SJCRH30 (cell line): ENCODE measurements at regions not wholly inside any gene's neighbourhood (a gene's known extent, or its start where the extent isn't known, plus 50 kb on each side); places are given as distances from the start of the nearest gene placed in this dataset.

Experiments
- DNase-seq, 2 experiments: peaks; one replicate each; pipeline ENCODE4 v3.0.0-alpha.2; 2015 to 2020
- H3K27ac ChIP-seq: fragments of 250-450 bp; sonication (Bioruptor Pico); 2 replicates; pipeline ENCODE4 v1.5.1; 2020; ENCODE audit warnings: mild to moderate bottlenecking, moderate library complexity
- H3K27me3 ChIP-seq: fragments of 250-450 bp; sonication (Bioruptor Pico); 2 replicates; pipeline ENCODE4 v1.5.1; 2020; ENCODE audit warnings: mild to moderate bottlenecking, moderate library complexity
- H3K36me3 ChIP-seq: fragments of 250-450 bp; sonication (Bioruptor Pico); 2 replicates; pipeline ENCODE4 v1.5.1; 2020; ENCODE audit warnings: mild to moderate bottlenecking, moderate library complexity
- H3K4me1 ChIP-seq: fragments of 250-450 bp; sonication (Bioruptor Pico); 2 replicates; pipeline ENCODE4 v1.5.1; 2020; ENCODE audit warnings: mild to moderate bottlenecking, moderate library complexity
- H3K4me3 ChIP-seq: fragments of 250-450 bp; sonication (Bioruptor Pico); 2 replicates; pipeline ENCODE4 v1.5.1; 2020; ENCODE audit warnings: mild to moderate bottlenecking, moderate library complexity
- H3K9me3 ChIP-seq: fragments of 250-450 bp; sonication (Bioruptor Pico); replicated peaks from 2 replicates; pipeline ENCODE4 v1.5.1; 2020; ENCODE audit warnings: mild to moderate bottlenecking, moderate library complexity

GRCh38 chr2:240335061-240335460, 100.4 kb upstream of the GPC1 start:
- Histone ChIP-seq H3K27me3 (no peaks in the 10 kb centered on the region), H3K27ac (no peak overlapping the region), H3K36me3 (no peaks in the 10 kb centered on the region), H3K4me1 (no peaks in the 10 kb centered on the region), H3K9me3 (no peaks in the 10 kb centered on the region), H3K4me3 (no peak overlapping the region)
- no peak for DNase-seq

GRCh38 chr2:240336820-240337427, 98.5 kb upstream of the GPC1 start:
- no peaks in the 10 kb centered on the region for H3K9me3 ChIP-seq
- no peaks in the 10 kb centered on the region for H3K27me3 ChIP-seq
- H3K27ac ChIP-seq, result no peak overlapping the region
- DNase-seq, result no peak
- H3K4me1 ChIP-seq, result peaks cover 7% of the 10 kb centered on the region
- H3K4me3 ChIP-seq, result no peak overlapping the region
- no peaks in the 10 kb centered on the region for H3K36me3 ChIP-seq

- H3K27me3 ChIP-seq, result no peaks in the 10 kb centered on the region
- peaks cover 7% of the 10 kb centered on the region for H3K4me1 ChIP-seq
- no peak overlapping the region for H3K4me3 ChIP-seq
- H3K27ac ChIP-seq, result no peak overlapping the region
- H3K36me3 ChIP-seq, result no peaks in the 10 kb centered on the region
- DNase-seq, result no peak
- no peaks in the 10 kb centered on the region for H3K9me3 ChIP-seq
Measured at GRCh38 chr2:240338274-240338673, 97.2 kb upstream of the GPC1 start.

- peak in 1 of 2 experiments; percentile 27 for DNase-seq
- Histone ChIP-seq H3K4me3 (no peak overlapping the region), H3K27me3 (no peaks in the 10 kb centered on the region), H3K4me1 (peaks cover 7% of the 10 kb centered on the region), H3K27ac (no peak overlapping the region), H3K36me3 (no peaks in the 10 kb centered on the region), H3K9me3 (no peaks in the 10 kb centered on the region)
Measured at GRCh38 chr2:240339411-240340360, 95.8 kb upstream of the GPC1 start.

- H3K4me3 ChIP-seq, result no peak overlapping the region
- no peaks in the 10 kb centered on the region for H3K27me3 ChIP-seq
- peaks cover 5% of the 10 kb centered on the region; the same call in 1 of the 2 replicates for H3K9me3 ChIP-seq
- H3K27ac ChIP-seq, result no peak overlapping the region
- DNase-seq, result no peak
- no peaks in the 10 kb centered on the region for H3K36me3 ChIP-seq
- peaks cover 7% of the 10 kb centered on the region for H3K4me1 ChIP-seq
Measured at GRCh38 chr2:240340361-240340761, 95.1 kb upstream of the GPC1 start.

GRCh38 chr2:240341064-240341463, 94.4 kb upstream of the GPC1 start:
- Histone ChIP-seq H3K27ac (no peak overlapping the region), H3K4me1 (peaks cover 7% of the 10 kb centered on the region), H3K27me3 (no peaks in the 10 kb centered on the region), H3K4me3 (no peak overlapping the region), H3K9me3 (peaks cover 8% of the 10 kb centered on the region; the same call in 1 of the 2 replicates), H3K36me3 (no peaks in the 10 kb centered on the region)
- DNase-seq, result peak; percentile 34 to 46

- no peaks in the 10 kb centered on the region for H3K27me3 ChIP-seq
- no peak overlapping the region for H3K4me3 ChIP-seq
- no peak overlapping the region for H3K27ac ChIP-seq
- H3K36me3 ChIP-seq, result no peaks in the 10 kb centered on the region
- peaks cover 12% of the 10 kb centered on the region for H3K4me1 ChIP-seq
- no peak for DNase-seq
- H3K9me3 ChIP-seq, result peaks cover 8% of the 10 kb centered on the region; the same call in 1 of the 2 replicates
Measured at GRCh38 chr2:240343548-240343947, 91.9 kb upstream of the GPC1 start.

GRCh38 chr2:240344904-240345303, 90.6 kb upstream of the GPC1 start:
- peaks cover 14% of the 10 kb centered on the region for H3K4me1 ChIP-seq
- peak in 1 of 2 experiments; percentile 31 for DNase-seq
- H3K9me3 ChIP-seq, result peaks cover 8% of the 10 kb centered on the region; the same call in 1 of the 2 replicates
- no peaks in the 10 kb centered on the region for H3K36me3 ChIP-seq
- H3K27me3 ChIP-seq, result no peaks in the 10 kb centered on the region
- H3K27ac ChIP-seq, result no peak overlapping the region
- H3K4me3 ChIP-seq, result no peak overlapping the region

GRCh38 chr2:240346015-240346752, 89.3 kb upstream of the GPC1 start:
- H3K9me3 ChIP-seq, result peaks cover 8% of the 10 kb centered on the region; the same call in 1 of the 2 replicates
- H3K27me3 ChIP-seq, result no peaks in the 10 kb centered on the region; the same call in 1 of the 2 replicates
- no peaks in the 10 kb centered on the region for H3K36me3 ChIP-seq
- H3K4me1 ChIP-seq, result peaks cover 10% of the 10 kb centered on the region
- no peak overlapping the region for H3K27ac ChIP-seq
- H3K4me3 ChIP-seq, result no peak overlapping the region
- no peak for DNase-seq

GRCh38 chr2:240346753-240347372, 88.6 kb upstream of the GPC1 start:
- Histone ChIP-seq H3K9me3 (peaks cover 8% of the 10 kb centered on the region; the same call in 1 of the 2 replicates), H3K27me3 (peaks cover 6% of the 10 kb centered on the region), H3K4me3 (no peak overlapping the region), H3K4me1 (peaks cover 7% of the 10 kb centered on the region), H3K27ac (no peak overlapping the region), H3K36me3 (no peaks in the 10 kb centered on the region)
- DNase-seq, result no peak

- peaks cover 11% of the 10 kb centered on the region for H3K27me3 ChIP-seq
- no peaks in the 10 kb centered on the region for H3K36me3 ChIP-seq
- H3K27ac ChIP-seq, result no peak overlapping the region
- no peak for DNase-seq
- peaks cover 8% of the 10 kb centered on the region; the same call in 1 of the 2 replicates for H3K9me3 ChIP-seq
- no peak overlapping the region for H3K4me3 ChIP-seq
- peaks cover 7% of the 10 kb centered on the region for H3K4me1 ChIP-seq
Measured at GRCh38 chr2:240347373-240347940, 88.0 kb upstream of the GPC1 start.

GRCh38 chr2:240347949-240348500, 87.4 kb upstream of the GPC1 start:
- Histone ChIP-seq H3K4me3 (no peak overlapping the region), H3K4me1 (peaks cover 7% of the 10 kb centered on the region), H3K36me3 (no peaks in the 10 kb centered on the region), H3K27ac (no peak overlapping the region), H3K9me3 (peaks cover 8% of the 10 kb centered on the region; the same call in 1 of the 2 replicates), H3K27me3 (peaks cover 11% of the 10 kb centered on the region)
- no peak for DNase-seq

GRCh38 chr2:240348522-240348921, 86.9 kb upstream of the GPC1 start:
- DNase-seq, result peak in 1 of 2 experiments; percentile 38
- Histone ChIP-seq H3K36me3 (no peaks in the 10 kb centered on the region), H3K27me3 (peaks cover 11% of the 10 kb centered on the region), H3K9me3 (peaks cover 8% of the 10 kb centered on the region; the same call in 1 of the 2 replicates), H3K4me3 (no peak overlapping the region), H3K27ac (no peak overlapping the region), H3K4me1 (peaks cover 7% of the 10 kb centered on the region)
